Muscle of back (tissue), 3 donors: ENCODE measurements at regions not wholly inside any gene's neighbourhood (a gene's known extent, or its start where the extent isn't known, plus 50 kb on each side); places are given as distances from the start of the nearest gene placed in this dataset.

Experiments
- DNase-seq, 3 donors: peaks; one replicate each; pipeline versions ENCODE4 v3.0.0 to v3.0.0-alpha.2; 2013

DNA sequence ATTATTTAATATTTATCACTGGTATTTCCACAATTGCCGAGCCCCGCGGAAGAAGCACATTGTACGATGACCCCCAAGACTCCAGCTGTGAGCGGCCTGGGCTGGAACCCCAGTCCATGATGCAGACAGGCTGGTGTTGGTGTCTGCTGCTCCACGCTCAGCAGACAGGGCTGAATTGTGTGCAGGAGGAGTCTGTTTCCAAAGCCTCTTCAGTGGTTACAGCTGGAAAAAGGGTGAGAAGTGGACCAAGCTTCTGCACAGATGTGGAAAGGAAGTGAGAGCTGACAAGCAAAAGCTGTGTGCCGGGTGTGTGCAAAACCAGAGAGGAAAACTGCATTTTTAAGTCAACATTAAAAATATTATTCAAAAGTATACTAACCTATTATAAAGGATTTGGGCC lies 500.4 kb downstream of the GALR1 start:
- DNase-seq = peak in 1 of 3 donors; percentile 40

DNA sequence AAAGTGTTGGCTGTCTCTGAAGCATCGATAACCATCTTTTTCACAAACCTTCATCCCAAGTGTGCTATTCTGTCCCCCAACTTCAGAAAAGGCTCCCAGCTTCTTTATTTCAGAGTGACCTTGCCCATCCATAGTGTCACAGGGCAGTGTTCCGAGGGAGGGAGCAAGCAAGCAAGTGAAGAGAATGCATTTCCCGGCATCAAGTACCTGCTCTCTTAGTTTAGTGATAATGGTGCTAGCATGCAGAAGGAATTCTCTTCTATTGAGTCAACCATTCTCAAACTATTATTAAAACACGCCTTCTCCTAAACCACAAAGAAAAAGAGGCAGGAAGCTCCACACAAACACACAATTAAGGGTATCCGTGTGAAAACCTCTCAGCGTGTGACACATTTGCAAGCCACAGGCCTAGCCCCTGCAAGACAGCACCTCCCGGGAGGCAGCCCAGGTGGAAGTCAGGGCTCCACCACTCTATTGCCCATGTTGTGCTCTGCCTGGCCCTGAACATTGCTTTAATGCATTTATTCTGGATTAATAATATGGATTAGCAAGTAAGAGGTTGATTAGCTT lies 504.9 kb downstream of the GALR1 start:
- DNase-seq = no peak

DNA sequence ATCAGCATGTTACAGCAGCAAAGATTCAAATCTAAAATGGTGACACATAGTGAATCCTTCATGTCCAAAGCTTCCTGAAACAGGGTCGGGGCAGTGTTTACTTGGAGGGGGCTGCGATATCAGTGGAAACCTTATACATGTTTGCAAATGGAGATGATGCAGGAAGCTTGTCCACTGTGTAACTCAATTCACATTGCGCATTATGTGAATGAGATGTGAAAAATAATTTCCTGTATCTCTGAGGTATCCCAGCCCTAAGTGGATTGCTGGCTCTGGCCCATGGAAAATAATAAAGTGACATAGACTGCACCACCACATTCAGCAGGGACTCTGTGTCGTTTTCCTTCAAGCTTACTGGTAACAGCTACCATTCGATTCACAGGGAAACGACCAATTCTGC lies 505.5 kb downstream of the GALR1 start:
- no peak for DNase-seq

DNA sequence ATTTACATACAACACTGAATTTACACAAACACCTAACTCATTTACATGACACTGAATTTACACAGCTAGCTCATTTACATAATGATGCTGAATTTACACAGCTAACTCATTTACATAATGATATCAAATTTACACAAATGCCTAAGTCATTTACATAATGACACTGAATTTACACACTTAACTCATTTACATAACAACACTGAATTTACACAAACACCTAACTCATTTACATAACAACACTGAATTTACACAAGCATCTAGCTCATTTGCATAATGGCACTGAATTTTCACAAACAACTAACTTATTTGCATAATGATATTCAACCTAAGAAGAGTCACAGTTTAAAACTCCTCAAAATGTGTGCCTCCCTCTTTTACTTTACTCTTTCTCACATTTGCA lies 511.7 kb downstream of the GALR1 start:
- DNase-seq = no peak

DNA sequence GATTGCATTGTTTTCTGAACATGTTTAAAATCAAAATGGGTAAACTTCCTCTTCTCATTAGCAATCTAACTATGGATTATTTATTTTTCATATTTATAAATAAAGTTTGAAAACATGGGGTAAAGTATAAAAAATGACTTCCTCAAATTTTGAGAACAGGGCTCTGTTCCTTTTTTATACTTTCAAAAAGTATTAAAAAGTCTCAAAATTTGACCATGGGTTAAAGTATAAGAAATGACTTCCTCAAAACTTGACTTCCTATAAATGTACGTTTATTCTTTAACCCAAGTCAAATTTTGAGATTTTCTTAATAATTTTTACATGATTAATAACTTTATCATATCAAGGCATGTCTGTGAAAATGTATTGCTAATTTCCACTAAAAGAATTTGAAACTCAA lies 512.4 kb downstream of the GALR1 start:
- no peak for DNase-seq

DNA sequence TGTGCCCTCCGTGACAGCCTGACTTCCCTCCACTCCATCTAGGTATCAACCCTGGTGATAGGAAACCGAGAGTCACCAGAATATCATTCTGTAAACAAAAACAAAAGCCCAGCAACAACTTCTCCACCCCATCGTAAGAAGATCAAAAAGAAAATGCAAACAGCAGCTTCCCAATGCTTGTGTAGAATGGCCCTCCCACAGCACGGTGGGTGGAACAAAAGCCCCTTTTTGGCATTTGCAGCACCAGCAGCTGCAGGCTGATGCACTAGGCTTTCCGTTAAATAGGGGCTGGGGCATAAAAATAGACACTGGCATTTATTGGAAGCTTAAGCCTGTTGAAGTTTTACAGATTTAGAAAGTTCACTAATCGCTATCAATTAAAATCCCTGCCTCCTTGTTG lies 513.0 kb downstream of the GALR1 start:
- DNase-seq = peak in 1 of 3 donors; percentile 32

GRCh38 chr18:77763530-77764145 lies 514.0 kb downstream of the GALR1 start:
- DNase-seq = no peak

GRCh38 chr18:77765468-77765867 lies 515.8 kb downstream of the GALR1 start:
- DNase-seq = peak in 2 of 3 donors; percentile 23 to 59

DNA sequence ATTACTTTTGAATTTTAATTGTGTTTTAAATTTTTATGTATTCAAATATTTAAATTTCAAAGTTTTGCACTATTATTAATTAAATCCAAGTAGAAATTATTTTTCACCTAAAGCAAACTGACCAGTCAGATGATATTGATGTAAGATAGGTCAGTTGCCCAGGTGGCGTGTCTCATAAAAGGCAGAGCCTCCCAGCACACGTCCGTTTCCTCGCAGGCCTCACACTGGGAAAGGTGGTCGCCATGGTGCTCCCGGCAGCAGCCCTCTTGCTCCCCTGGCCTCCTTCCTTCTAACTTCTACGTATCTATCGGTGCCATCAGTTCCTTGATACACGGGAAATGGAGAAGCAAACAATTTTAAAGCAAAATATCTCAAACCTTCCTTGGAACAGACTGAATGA lies 516.8 kb downstream of the GALR1 start:
- no peak for DNase-seq

- no peak for DNase-seq
Measured at GRCh38 chr18:77772177-77772576, 522.5 kb downstream of the GALR1 start.

DNA sequence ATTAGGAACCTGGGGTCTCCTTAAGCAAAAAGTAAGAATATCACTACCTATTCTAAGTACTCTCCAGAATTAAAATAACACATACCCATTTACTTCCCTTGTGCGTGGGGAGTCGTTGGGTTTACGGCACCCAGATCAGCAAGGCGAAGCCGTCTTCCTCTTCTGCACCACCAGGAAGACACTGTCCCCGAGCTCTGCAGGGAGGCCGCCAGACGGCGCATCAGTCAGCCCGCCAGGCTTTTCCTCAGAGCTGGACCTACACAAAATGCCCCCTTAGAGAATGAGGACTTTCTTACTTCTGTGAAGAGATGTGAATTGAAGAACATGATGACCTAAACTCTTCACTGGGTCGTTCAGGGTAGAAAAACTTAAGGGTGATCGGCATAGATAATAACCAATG lies 526.5 kb downstream of the GALR1 start:
- no peak for DNase-seq

DNA sequence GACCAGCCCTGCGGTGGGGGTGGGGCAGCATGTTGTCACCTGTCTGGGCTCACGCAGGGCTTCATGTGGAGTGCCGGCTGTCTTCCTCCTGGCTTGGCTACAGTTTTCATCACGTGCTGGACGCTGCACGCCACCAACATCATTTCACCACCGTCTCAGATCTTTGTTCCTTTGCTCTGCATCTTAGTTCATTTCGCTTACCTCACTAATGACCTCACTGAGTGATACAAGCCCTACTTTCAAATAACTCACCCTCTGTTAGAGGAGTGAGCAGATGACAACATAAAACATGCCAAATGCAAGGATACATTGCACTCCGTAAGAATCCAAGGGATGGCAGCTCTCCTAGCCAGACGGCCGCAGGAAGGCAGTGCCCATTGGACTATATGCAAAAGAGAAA lies 527.5 kb downstream of the GALR1 start:
- DNase-seq = no peak

GRCh38 chr18:77784759-77785379 lies 535.2 kb downstream of the GALR1 start:
- no peak for DNase-seq

DNA sequence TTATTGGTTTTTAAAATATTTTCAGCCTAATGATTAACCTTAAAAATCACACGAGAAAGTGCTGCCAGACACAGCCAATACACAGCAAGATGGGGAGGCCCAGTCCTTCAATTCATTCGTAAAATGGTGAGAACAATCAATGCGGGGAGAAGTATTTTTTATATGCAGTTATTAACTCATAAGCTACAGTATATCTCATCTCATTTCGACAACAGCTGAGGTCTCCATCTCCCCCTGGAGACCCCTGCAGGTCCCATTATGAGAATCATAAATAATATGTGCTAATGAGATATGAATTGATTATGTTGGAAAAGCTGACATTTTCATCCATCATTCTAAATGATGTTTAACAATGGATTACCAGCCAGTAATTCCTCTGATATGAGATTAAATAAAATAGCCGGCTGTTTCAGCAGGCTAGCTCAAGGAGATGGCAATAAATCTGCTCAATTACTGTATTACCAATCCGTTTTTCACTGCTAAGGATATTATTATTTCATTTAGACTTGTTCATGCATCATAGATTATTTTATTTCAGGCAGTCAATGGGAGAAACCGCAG lies 535.8 kb downstream of the GALR1 start:
- DNase-seq = no peak

DNA sequence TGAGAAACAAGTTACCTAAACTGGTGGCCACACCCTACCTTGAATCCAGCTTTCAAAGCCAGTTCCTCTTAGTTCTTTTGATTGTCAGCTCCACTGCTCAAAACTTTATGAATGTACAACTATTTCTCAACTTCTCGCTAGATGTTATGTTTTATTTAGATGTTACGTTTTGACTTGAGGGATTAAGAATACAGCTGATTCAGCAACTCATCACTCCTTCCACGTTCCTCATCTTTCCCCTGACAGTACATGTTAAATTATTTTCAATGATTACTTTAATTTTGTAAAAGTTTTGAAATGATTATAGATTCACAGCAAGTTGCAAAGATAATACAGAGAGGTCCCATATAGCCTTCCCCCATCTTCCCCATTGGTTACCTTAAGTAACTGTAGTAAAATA lies 553.4 kb downstream of the GALR1 start:
- DNase-seq = no peak

DNA sequence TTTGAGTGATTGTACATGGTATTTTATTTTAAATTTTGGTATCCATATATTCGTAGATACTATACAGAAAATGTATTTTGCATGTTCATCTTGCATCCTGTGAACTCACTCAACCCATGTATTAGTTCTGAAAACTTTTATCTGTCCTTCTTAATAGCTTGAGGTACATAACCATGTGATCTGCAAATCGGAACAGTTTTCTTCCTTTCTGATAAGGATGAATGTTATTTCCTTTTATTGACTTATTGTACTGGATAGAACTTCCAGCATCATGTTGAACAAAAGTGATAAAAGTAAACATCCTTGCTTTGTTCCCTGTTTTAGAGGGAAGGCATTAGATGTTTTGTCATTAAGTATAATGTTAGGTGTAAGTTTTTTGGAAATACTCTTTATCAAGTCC lies 554.7 kb downstream of the GALR1 start:
- DNase-seq = no peak

DNA sequence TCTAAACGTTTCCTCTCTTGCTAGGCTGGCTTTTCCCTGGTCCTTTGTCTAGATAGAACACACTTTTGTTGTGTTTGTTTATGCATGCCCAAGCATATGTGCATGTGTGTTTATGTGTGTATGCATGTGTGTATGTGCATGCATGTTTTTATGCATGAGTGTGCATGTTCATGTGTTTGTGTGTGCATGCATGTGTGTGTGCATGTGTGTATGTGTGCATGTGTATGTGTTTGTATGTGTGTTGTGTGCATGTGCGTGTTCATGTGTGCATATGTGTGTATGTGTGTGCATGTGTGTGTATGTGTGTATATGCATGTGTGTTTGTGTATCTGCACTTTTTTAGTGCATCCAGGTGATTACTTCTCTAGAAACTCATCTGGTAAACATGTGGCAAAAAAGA lies 558.0 kb downstream of the GALR1 start:
- DNase-seq = no peak

- peak; percentile 0 to 9 (median 3) for DNase-seq
Measured at GRCh38 chr18:77811503-77811902, 561.9 kb downstream of the GALR1 start.

GRCh38 chr18:77815666-77816338 lies 566.2 kb downstream of the GALR1 start:
- DNase-seq = no peak

GRCh38 chr18:77818328-77818727 lies 568.7 kb downstream of the GALR1 start:
- DNase-seq = no peak

DNA sequence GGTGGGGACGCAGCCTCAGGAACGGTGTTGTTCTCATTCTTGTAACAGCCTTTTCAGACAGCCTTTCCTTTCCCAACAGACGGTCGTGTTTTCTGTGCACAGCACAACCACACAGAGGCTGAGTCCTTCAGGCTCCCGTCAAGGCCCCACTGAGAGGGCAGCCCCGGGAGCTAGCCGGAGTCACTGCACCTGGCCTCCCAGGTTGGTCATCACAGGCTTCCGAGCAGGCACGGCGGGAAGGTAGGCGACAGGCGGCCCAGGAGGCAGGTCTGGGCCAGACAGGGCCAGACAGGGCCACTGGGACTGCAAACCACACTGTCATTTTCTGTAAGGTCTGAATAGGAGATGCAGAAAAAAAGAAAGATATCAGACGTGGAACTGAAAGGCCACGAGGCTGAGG lies 570.8 kb downstream of the GALR1 start:
- no peak for DNase-seq

DNA sequence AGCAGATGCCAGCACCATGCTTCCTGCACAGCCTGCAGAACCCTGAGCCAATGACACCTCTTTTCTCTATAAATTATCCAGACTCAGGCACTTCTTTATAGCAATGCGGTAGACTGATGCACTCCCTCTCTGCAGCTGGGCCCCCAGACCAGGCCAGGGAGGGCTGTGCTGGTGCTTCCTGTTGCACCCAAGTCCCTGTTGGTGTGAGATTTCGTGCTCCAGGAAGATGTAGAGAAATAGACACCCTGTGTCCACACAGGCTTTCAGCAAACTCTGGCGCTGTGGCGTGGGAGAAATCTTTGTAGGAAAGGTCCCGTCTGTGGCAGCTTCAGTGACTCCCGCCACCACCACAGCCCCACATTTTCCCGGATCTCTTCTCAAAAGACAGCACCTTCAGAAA lies 572.2 kb downstream of the GALR1 start:
- no peak for DNase-seq

GRCh38 chr18:77822632-77823031 lies 573.0 kb downstream of the GALR1 start:
- no peak for DNase-seq
